WTC11 (cell line): ENCODE measurements at regions not wholly inside any gene's neighbourhood (a gene's known extent, or its start where the extent isn't known, plus 50 kb on each side); places are given as distances from the start of the nearest gene placed in this dataset.
A peak's percentile ranks its signal among the peaks of the same experiment; 100 is the strongest.

ENCODE experiments used
- ATAC-seq: fragments of 200-7000 bp; cut with Tn5 transposase; 2 replicates; pipeline ENCODE4 v1.10.0; 2021; ENCODE audit warnings: mild to moderate bottlenecking, moderate library complexity
- CTCF ChIA-PET: fragments of 300-600 bp; sonication (Branson Sonifier 250); formaldehyde crosslinking; loops from one replicate; lab custom pipeline; 2021; ENCODE audit warnings: antibody characterized with exemption; lab: Charles Lee
- POLR2A ChIA-PET: fragments of 350-600 bp; sonication (Branson Sonifier 250); formaldehyde crosslinking; loops from one replicate; lab custom pipeline; 2021; ENCODE audit warnings: antibody characterized with exemption; lab: Charles Lee
- DNase-seq: peaks from one replicate; pipeline ENCODE4 v3.0.0; 2021; ENCODE audit warnings: low spot score
- H3K27ac Mint-ChIP-seq: 2 replicates; pipeline ENCODE4 v1.8.0; 2021; ENCODE audit warnings: mixed read lengths
- H3K27me3 Mint-ChIP-seq: 2 replicates; pipeline ENCODE4 v1.8.0; 2021; ENCODE audit warnings: low read depth, mild to moderate bottlenecking, moderate library complexity, mixed read lengths
- H3K36me3 Mint-ChIP-seq: 2 replicates; pipeline ENCODE4 v1.8.0; 2021; ENCODE audit warnings: mixed read lengths
- H3K4me1 Mint-ChIP-seq: 2 replicates; pipeline ENCODE4 v1.8.0; 2022; ENCODE audit warnings: mixed read lengths
- H3K4me3 Mint-ChIP-seq: 2 replicates; pipeline ENCODE4 v1.8.0; 2021; ENCODE audit warnings: mild to moderate bottlenecking, moderate library complexity, mixed read lengths
- H3K9me3 Mint-ChIP-seq: 2 replicates; pipeline ENCODE4 v1.8.0; 2021; ENCODE audit warnings: mixed read lengths
- ELF4 ChIP-seq: sonication (generic); formaldehyde crosslinking; IDR thresholded peaks from 2 replicates; pipeline ENCODE4 v1.8.1; 2022; ENCODE audit warnings: low read depth, mild to moderate bottlenecking, moderate library complexity, missing genetic modification reagents
- EMX1 ChIP-seq: fragments of 250-450 bp; sonication (Bioruptor Pico); IDR thresholded peaks from 2 replicates; pipeline ENCODE4 v1.8.0; 2021; ENCODE audit warnings: mild to moderate bottlenecking
- ETV6 ChIP-seq: sonication (generic); formaldehyde crosslinking; IDR thresholded peaks from 2 replicates; pipeline ENCODE4 v1.8.1; 2022; ENCODE audit warnings: mild to moderate bottlenecking, missing genetic modification reagents
- FOXP1 ChIP-seq: sonication (generic); formaldehyde crosslinking; IDR thresholded peaks from 2 replicates; pipeline ENCODE4 v1.8.0; 2022; ENCODE audit warnings: missing genetic modification reagents, mild to moderate bottlenecking, moderate library complexity, borderline replicate concordance
- GABPB1 ChIP-seq: sonication (generic); formaldehyde crosslinking; IDR thresholded peaks from 2 replicates; pipeline ENCODE4 v1.8.1; 2023; ENCODE audit warnings: mild to moderate bottlenecking, missing genetic modification reagents
- HMGA2 ChIP-seq: fragments of 250-450 bp; sonication (Bioruptor Pico); IDR thresholded peaks from 2 replicates; pipeline ENCODE4 v1.4.0; 2021; ENCODE audit warnings: mild to moderate bottlenecking, moderate library complexity
- IRF2 ChIP-seq: sonication (generic); formaldehyde crosslinking; IDR thresholded peaks from 2 replicates; pipeline ENCODE4 v1.8.0; 2022; ENCODE audit warnings: low read depth, missing genetic modification reagents, borderline replicate concordance
- NR3C1 ChIP-seq: sonication (generic); formaldehyde crosslinking; conservative IDR thresholded peaks from 2 replicates; pipeline ENCODE4 v1.8.1; 2023; ENCODE audit warnings: low read depth, mild to moderate bottlenecking, missing genetic modification reagents
- RORB ChIP-seq: fragments of 250-450 bp; sonication (Bioruptor Pico); IDR thresholded peaks from 2 replicates; pipeline ENCODE4 v1.9.0; 2021; ENCODE audit warnings: mild to moderate bottlenecking
- SMAD3 ChIP-seq: sonication (generic); formaldehyde crosslinking; IDR thresholded peaks from 2 replicates; pipeline ENCODE4 v1.8.0; 2022; ENCODE audit warnings: missing genetic modification reagents, mild to moderate bottlenecking, borderline replicate concordance
- TCF7 ChIP-seq: sonication (generic); formaldehyde crosslinking; IDR thresholded peaks from 2 replicates; pipeline ENCODE4 v1.8.0; 2022; ENCODE audit warnings: mild to moderate bottlenecking, low read depth, missing genetic modification reagents, moderate library complexity
- ZNF138 ChIP-seq: sonication (generic); formaldehyde crosslinking; conservative IDR thresholded peaks from 2 replicates; pipeline ENCODE4 v1.8.1; 2022; ENCODE audit warnings: mild to moderate bottlenecking, moderate library complexity, missing genetic modification reagents
- ZNF219 ChIP-seq: sonication (generic); formaldehyde crosslinking; IDR thresholded peaks from 2 replicates; pipeline ENCODE4 v1.8.0; 2023; ENCODE audit warnings: missing genetic modification reagents, mild to moderate bottlenecking, borderline replicate concordance
- ZNF263 ChIP-seq: sonication (generic); formaldehyde crosslinking; IDR thresholded peaks from 2 replicates; pipeline ENCODE4 v1.8.1; 2022; ENCODE audit warnings: low read depth, mild to moderate bottlenecking, moderate library complexity, missing genetic modification reagents
- TF ChIP-seq, protein P1 (sequence below): sonication (generic); formaldehyde crosslinking; IDR thresholded peaks from 2 replicates; pipeline ENCODE4 v1.8.1; 2023; ENCODE audit warnings: mild to moderate bottlenecking, missing genetic modification reagents
- TF ChIP-seq, protein P2 (sequence below): sonication (generic); formaldehyde crosslinking; IDR thresholded peaks from 2 replicates; pipeline ENCODE4 v1.8.0; 2022; ENCODE audit warnings: mild to moderate bottlenecking, missing genetic modification reagents
- TF ChIP-seq, protein P3 (sequence below): fragments of 250-450 bp; sonication (Bioruptor Pico); IDR thresholded peaks from 2 replicates; pipeline ENCODE4 v1.8.0; 2021; ENCODE audit warnings: mild to moderate bottlenecking
- TF ChIP-seq, protein P4 (sequence below): sonication (generic); formaldehyde crosslinking; IDR thresholded peaks from 2 replicates; pipeline ENCODE4 v1.8.1; 2023; ENCODE audit warnings: mild to moderate bottlenecking, missing genetic modification reagents

DNA sequence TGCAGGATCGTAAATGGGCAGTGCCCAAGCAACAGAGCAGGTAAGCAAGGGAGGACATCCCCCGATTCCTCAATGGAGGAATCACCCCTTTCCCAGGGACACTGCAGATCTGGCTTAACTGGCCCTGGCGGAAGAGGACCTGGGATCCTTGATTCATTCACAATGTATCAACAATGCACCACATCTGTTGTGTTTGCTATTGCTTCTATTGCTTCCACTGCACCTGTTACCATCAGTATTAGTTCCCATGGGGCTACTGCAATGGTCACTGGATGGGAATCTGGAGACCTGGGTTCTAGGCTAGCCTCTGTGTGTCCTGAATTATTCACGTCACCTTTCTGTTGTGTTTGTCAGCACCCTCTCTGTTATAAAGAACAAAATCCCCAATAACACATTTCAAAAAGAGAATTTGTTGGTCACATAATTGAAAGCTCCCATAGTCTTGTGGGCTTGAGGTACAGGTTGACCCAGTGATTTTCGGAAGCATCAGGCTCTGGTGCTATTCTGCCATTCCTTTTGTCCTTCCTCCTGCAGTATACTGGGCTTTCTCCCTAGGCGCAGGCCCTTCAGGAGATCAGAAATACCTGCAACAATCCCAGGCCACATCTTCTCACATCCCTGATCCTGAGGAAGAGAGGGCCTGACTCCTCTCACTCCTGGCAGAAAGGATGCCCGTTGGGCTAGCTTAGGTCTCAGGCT, 193.5 kb upstream of the GLI2 start:
- Mint-ChIP-seq H3K27me3 (peaks cover 5% of the 10 kb centered on the region), H3K27ac (no peak overlapping the region), H3K4me1 (peaks cover 6% of the 10 kb centered on the region; the same call in 1 of the 2 replicates), H3K9me3 (no peaks in the 10 kb centered on the region), H3K36me3 (no peaks in the 10 kb centered on the region), H3K4me3 (no peak overlapping the region)
- ChIA-PET CTCF (interaction anchor here (1.1 to 4.5 kb wide), 2 partner anchors 11 to 229 kb away, joined by 3 to 21 read pairs; no protein-coding TSS in a partner anchor), POLR2A (no interaction called here)
- TF ChIP-seq IRF2 (no peak), NR3C1 (CRISPR knock-in tag) (no peak), ZNF138 (CRISPR knock-in tag) (no peak), ZNF219 (no peak), ETV6 (CRISPR knock-in tag) (no peak), FOXP1 (no peak), ELF4 (CRISPR knock-in tag) (no peak), TCF7 (CRISPR knock-in tag) (no peak), ZNF263 (CRISPR knock-in tag) (no peak), EMX1 (CRISPR knock-in tag) (no peak), SMAD3 (CRISPR knock-in tag) (no peak), HMGA2 (CRISPR knock-in tag) (no peak), RORB (CRISPR knock-in tag) (no peak)
- TF ChIP-seq, protein P1, sequence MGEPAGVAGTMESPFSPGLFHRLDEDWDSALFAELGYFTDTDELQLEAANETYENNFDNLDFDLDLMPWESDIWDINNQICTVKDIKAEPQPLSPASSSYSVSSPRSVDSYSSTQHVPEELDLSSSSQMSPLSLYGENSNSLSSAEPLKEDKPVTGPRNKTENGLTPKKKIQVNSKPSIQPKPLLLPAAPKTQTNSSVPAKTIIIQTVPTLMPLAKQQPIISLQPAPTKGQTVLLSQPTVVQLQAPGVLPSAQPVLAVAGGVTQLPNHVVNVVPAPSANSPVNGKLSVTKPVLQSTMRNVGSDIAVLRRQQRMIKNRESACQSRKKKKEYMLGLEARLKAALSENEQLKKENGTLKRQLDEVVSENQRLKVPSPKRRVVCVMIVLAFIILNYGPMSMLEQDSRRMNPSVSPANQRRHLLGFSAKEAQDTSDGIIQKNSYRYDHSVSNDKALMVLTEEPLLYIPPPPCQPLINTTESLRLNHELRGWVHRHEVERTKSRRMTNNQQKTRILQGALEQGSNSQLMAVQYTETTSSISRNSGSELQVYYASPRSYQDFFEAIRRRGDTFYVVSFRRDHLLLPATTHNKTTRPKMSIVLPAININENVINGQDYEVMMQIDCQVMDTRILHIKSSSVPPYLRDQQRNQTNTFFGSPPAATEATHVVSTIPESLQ, result no peak
- TF ChIP-seq, protein P2, sequence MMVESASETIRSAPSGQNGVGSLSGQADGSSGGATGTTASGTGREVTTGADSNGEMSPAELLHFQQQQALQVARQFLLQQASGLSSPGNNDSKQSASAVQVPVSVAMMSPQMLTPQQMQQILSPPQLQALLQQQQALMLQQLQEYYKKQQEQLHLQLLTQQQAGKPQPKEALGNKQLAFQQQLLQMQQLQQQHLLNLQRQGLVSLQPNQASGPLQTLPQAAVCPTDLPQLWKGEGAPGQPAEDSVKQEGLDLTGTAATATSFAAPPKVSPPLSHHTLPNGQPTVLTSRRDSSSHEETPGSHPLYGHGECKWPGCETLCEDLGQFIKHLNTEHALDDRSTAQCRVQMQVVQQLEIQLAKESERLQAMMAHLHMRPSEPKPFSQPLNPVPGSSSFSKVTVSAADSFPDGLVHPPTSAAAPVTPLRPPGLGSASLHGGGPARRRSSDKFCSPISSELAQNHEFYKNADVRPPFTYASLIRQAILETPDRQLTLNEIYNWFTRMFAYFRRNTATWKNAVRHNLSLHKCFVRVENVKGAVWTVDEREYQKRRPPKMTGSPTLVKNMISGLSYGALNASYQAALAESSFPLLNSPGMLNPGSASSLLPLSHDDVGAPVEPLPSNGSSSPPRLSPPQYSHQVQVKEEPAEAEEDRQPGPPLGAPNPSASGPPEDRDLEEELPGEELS (CRISPR knock-in tag), result no peak
- TF ChIP-seq, protein P3, sequence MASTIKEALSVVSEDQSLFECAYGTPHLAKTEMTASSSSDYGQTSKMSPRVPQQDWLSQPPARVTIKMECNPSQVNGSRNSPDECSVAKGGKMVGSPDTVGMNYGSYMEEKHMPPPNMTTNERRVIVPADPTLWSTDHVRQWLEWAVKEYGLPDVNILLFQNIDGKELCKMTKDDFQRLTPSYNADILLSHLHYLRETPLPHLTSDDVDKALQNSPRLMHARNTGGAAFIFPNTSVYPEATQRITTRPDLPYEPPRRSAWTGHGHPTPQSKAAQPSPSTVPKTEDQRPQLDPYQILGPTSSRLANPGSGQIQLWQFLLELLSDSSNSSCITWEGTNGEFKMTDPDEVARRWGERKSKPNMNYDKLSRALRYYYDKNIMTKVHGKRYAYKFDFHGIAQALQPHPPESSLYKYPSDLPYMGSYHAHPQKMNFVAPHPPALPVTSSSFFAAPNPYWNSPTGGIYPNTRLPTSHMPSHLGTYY (CRISPR knock-in tag), result no peak
- TF ChIP-seq, protein P4, sequence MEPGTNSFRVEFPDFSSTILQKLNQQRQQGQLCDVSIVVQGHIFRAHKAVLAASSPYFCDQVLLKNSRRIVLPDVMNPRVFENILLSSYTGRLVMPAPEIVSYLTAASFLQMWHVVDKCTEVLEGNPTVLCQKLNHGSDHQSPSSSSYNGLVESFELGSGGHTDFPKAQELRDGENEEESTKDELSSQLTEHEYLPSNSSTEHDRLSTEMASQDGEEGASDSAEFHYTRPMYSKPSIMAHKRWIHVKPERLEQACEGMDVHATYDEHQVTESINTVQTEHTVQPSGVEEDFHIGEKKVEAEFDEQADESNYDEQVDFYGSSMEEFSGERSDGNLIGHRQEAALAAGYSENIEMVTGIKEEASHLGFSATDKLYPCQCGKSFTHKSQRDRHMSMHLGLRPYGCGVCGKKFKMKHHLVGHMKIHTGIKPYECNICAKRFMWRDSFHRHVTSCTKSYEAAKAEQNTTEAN (CRISPR knock-in tag), result no peak
- DNase-seq (no peak), ATAC-seq (no peak)

DNA sequence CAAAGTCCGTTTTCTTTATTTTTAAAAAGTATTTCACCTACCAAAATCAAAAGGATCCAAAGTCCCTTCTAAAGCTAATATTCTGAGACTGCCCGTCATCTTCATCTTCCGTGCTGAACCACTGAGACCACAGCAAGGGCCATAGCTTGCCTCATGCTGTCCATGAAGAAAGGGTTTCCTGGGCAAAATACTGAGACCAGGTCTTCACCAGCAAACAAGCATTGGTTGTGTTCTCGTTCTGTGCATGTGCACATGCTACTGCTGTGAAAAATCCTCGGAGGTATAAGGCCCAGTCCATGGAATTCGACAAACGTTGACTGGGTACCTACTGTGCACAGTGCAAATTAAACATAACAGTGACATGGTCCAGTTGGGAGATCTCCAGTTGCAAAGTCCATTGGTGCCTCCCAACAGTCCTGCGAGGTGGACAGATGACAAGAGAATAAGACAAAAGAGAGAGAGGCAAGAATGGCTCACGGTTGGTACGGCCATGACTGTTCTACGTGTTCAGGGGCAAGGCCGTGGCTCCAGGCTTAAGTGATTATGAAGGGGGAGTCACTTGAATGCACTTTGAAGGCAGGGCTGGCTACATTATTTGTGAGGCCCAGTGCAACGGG, 192.6 kb upstream of the GLI2 start:
- ATAC-seq, result no peak
- DNase-seq, result no peak
- Mint-ChIP-seq H3K4me3 (no peak overlapping the region), H3K36me3 (no peaks in the 10 kb centered on the region), H3K9me3 (no peaks in the 10 kb centered on the region), H3K27ac (no peak overlapping the region), H3K4me1 (peaks cover 6% of the 10 kb centered on the region; the same call in 1 of the 2 replicates), H3K27me3 (peaks cover 3% of the 10 kb centered on the region)
- CTCF ChIA-PET, result interaction anchor here (1.3 to 4.5 kb wide), 2 partner anchors 10 kb away, joined by 6 to 21 read pairs; no protein-coding TSS in a partner anchor
- 0 out of 2 replicates have a peak, but pooled peaks have one; percentile 13 for TF ChIP-seq GABPB1 (CRISPR knock-in tag)
- no peak for TF ChIP-seq TCF7 (CRISPR knock-in tag)
- POLR2A ChIA-PET, result no interaction called here
